HepG2 (cell line): ENCODE measurements at regions not wholly inside any gene's neighbourhood (a gene's known extent, or its start where the extent isn't known, plus 50 kb on each side); places are given as distances from the start of the nearest gene placed in this dataset.

ENCODE experiments used
- EHMT2 ChIP-seq: fragments of 200-600 bp; sonication (generic); IDR thresholded peaks from 2 replicates; pipeline ENCODE4 v1.7.0; 2017; ENCODE audit warnings: antibody characterized with exemption, low read depth, low read length, borderline replicate concordance
- ERF ChIP-seq: IDR thresholded peaks from 2 replicates; pipeline ENCODE4 v1.6.1; 2018; ENCODE audit warnings: missing biosample characterization, missing genetic modification reagents
- ETV5 ChIP-seq: IDR thresholded peaks from 2 replicates; pipeline ENCODE4 v1.6.1; 2018; ENCODE audit warnings: missing biosample characterization, missing genetic modification reagents, inconsistent platforms, borderline replicate concordance
- FOXP1 ChIP-seq, 2 experiments: fragments of 450-650 bp in 1 of 2; IDR thresholded peaks; 2 replicates each; pipeline ENCODE4 v1.6.1; 2017 to 2018; ENCODE audit warnings: antibody characterized with exemption in 1 of 2
- GFI1 ChIP-seq: sonication (generic); formaldehyde crosslinking; IDR thresholded peaks from 2 replicates; pipeline ENCODE4 v1.5.0; 2020; ENCODE audit warnings: missing genetic modification reagents, mild to moderate bottlenecking, borderline replicate concordance
- HDAC1 ChIP-seq: sonication (generic); formaldehyde crosslinking; IDR thresholded peaks from 2 replicates; pipeline ENCODE4 v1.5.1; 2020; ENCODE audit warnings: mild to moderate bottlenecking, missing genetic modification reagents
- HHEX ChIP-seq: IDR thresholded peaks from 2 replicates; pipeline ENCODE4 v1.6.1; 2016; ENCODE audit warnings: control low read depth
- HMG20A ChIP-seq: IDR thresholded peaks from 2 replicates; pipeline ENCODE4 v1.6.1; 2016; ENCODE audit warnings: borderline replicate concordance
- IRF2 ChIP-seq: IDR thresholded peaks from 2 replicates; pipeline ENCODE4 v1.6.1; 2018; ENCODE audit warnings: missing genetic modification reagents, missing compliant biosample characterization
- JUNB ChIP-seq: sonication (generic); formaldehyde crosslinking; IDR thresholded peaks from 2 replicates; pipeline ENCODE4 v1.8.0; 2022; ENCODE audit warnings: missing genetic modification reagents, mild to moderate bottlenecking, borderline replicate concordance
- JUND ChIP-seq: sonication (generic); formaldehyde crosslinking; IDR thresholded peaks from 2 replicates; pipeline ENCODE4 v1.8.0; 2022; ENCODE audit warnings: mild to moderate bottlenecking, missing genetic modification reagents
- KAT8 ChIP-seq: IDR thresholded peaks from 2 replicates; pipeline ENCODE4 v1.6.1; 2016; ENCODE audit warnings: missing genetic modification reagents, missing compliant biosample characterization
- MED13 ChIP-seq: sonication (generic); formaldehyde crosslinking; IDR thresholded peaks from 2 replicates; pipeline ENCODE4 v1.5.0; 2020; ENCODE audit warnings: missing genetic modification reagents
- MIER3 ChIP-seq: IDR thresholded peaks from 2 replicates; pipeline ENCODE4 v1.6.1; 2016; ENCODE audit warnings: missing compliant biosample characterization, borderline replicate concordance
- MIXL1 ChIP-seq: IDR thresholded peaks from 2 replicates; pipeline ENCODE4 v1.6.1; 2016
- NCOA1 ChIP-seq: sonication (generic); formaldehyde crosslinking; IDR thresholded peaks from 2 replicates; pipeline ENCODE4 v1.9.0; 2021; ENCODE audit warnings: missing genetic modification reagents
- RCOR2 ChIP-seq: IDR thresholded peaks from 2 replicates; pipeline ENCODE4 v1.6.1; 2016; ENCODE audit warnings: missing biosample characterization, missing genetic modification reagents
- SIX4 ChIP-seq: sonication (generic); formaldehyde crosslinking; IDR thresholded peaks from 2 replicates; pipeline ENCODE4 v1.4.0; 2020; ENCODE audit warnings: missing genetic modification reagents
- SNAPC2 ChIP-seq: sonication (generic); formaldehyde crosslinking; IDR thresholded peaks from 2 replicates; pipeline ENCODE4 v1.8.1; 2022; ENCODE audit warnings: mild to moderate bottlenecking, missing genetic modification reagents
- SPEN ChIP-seq: sonication (generic); formaldehyde crosslinking; IDR thresholded peaks from 2 replicates; pipeline ENCODE4 v1.5.1; 2020; ENCODE audit warnings: low read depth, mild to moderate bottlenecking, missing genetic modification reagents
- TAF1 ChIP-seq: sonication (generic); formaldehyde crosslinking; IDR thresholded peaks from 2 replicates; pipeline ENCODE4 v1.4.0; 2020; ENCODE audit warnings: missing genetic modification reagents
- ZBTB1 ChIP-seq: sonication (generic); formaldehyde crosslinking; IDR thresholded peaks from 2 replicates; pipeline ENCODE4 v1.4.0; 2020; ENCODE audit warnings: missing genetic modification reagents, borderline replicate concordance
- ZBTB3 ChIP-seq: sonication (generic); formaldehyde crosslinking; IDR thresholded peaks from 2 replicates; pipeline ENCODE4 v1.4.0; 2020; ENCODE audit warnings: low read depth, mild to moderate bottlenecking, moderate library complexity, missing genetic modification reagents, borderline replicate concordance
- ZBTB7B ChIP-seq: sonication (generic); formaldehyde crosslinking; IDR thresholded peaks from 2 replicates; pipeline ENCODE4 v1.4.0; 2020; ENCODE audit warnings: missing genetic modification reagents
- ZKSCAN8 ChIP-seq: IDR thresholded peaks from 2 replicates; pipeline ENCODE4 v1.6.1; 2016; ENCODE audit warnings: borderline replicate concordance, missing genetic modification reagents, missing compliant biosample characterization
- ZMAT3 ChIP-seq: sonication (generic); formaldehyde crosslinking; conservative IDR thresholded peaks from 2 replicates; pipeline ENCODE4 v1.7.0; 2021; ENCODE audit warnings: missing genetic modification reagents
- ZNF274 ChIP-seq: sonication (generic); formaldehyde crosslinking; IDR thresholded peaks from 2 replicates; pipeline ENCODE4 v1.5.1; 2020; ENCODE audit warnings: mild to moderate bottlenecking, missing genetic modification reagents
- ZNF614 ChIP-seq: IDR thresholded peaks from 2 replicates; pipeline ENCODE4 v1.6.1; 2018; ENCODE audit warnings: missing biosample characterization, missing genetic modification reagents, inconsistent platforms, borderline replicate concordance
- TF ChIP-seq, protein P1 (sequence below): sonication (generic); formaldehyde crosslinking; IDR thresholded peaks from 2 replicates; pipeline ENCODE4 v1.4.0; 2020; ENCODE audit warnings: missing genetic modification reagents
- TF ChIP-seq, protein P2 (sequence below): sonication (generic); formaldehyde crosslinking; conservative IDR thresholded peaks from 2 replicates; pipeline ENCODE4 v1.4.0; 2020; ENCODE audit warnings: missing genetic modification reagents

GRCh38 chr5:116862632-116863455, 288.2 kb upstream of the SEMA6A start (continued):
- TF ChIP-seq, protein P1, sequence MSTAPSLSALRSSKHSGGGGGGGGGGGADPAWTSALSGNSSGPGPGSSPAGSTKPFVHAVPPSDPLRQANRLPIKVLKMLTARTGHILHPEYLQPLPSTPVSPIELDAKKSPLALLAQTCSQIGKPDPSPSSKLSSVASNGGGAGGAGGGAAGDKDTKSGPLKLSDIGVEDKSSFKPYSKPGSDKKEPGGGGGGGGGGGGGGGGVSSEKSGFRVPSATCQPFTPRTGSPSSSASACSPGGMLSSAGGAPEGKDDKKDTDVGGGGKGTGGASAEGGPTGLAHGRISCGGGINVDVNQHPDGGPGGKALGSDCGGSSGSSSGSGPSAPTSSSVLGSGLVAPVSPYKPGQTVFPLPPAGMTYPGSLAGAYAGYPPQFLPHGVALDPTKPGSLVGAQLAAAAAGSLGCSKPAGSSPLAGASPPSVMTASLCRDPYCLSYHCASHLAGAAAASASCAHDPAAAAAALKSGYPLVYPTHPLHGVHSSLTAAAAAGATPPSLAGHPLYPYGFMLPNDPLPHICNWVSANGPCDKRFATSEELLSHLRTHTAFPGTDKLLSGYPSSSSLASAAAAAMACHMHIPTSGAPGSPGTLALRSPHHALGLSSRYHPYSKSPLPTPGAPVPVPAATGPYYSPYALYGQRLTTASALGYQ (CRISPR knock-in tag) = peak; percentile 93
- TF ChIP-seq IRF2 (CRISPR knock-in tag) (peak; percentile 59; the same call in 1 of the 2 replicates), JUND (CRISPR knock-in tag) (0 out of 2 replicates have a peak, but pooled peaks have one; percentile 41), MIER3 (CRISPR knock-in tag) (0 out of 2 replicates have a peak, but pooled peaks have one; percentile 23), ZNF614 (CRISPR knock-in tag) (peak; percentile 45; the same call in 1 of the 2 replicates), SIX4 (CRISPR knock-in tag) (peak; percentile 90), ZBTB1 (no peak), ZBTB3 (peak; percentile 25; the same call in 1 of the 2 replicates), GFI1 (CRISPR knock-in tag) (peak; percentile 94), FOXP1 (IDR thresholded peaks at IDR 0.05) (no peak), FOXP1 (CRISPR knock-in tag; IDR thresholded peaks at IDR 0.05) (peak; percentile 92), HDAC1 (peak; percentile 79), TAF1 (CRISPR knock-in tag) (no peak), ETV5 (CRISPR knock-in tag) (peak; percentile 72; the same call in 1 of the 2 replicates), EHMT2 (peak; percentile 88; the same call in 1 of the 2 replicates), JUNB (CRISPR knock-in tag) (peak; percentile 72; the same call in 1 of the 2 replicates), HHEX (CRISPR knock-in tag) (0 out of 2 replicates have a peak, but pooled peaks have one; percentile 40), NCOA1 (0 out of 2 replicates have a peak, but pooled peaks have one; percentile 40), SPEN (CRISPR knock-in tag) (no peak), ZNF274 (CRISPR knock-in tag) (no peak), MED13 (CRISPR knock-in tag) (peak; percentile 92), ZMAT3 (CRISPR knock-in tag) (peak; percentile 9; the same call in 1 of the 2 replicates), RCOR2 (CRISPR knock-in tag) (peak; percentile 91), MIXL1 (CRISPR knock-in tag) (peak; percentile 43; the same call in 1 of the 2 replicates), ZBTB7B (CRISPR knock-in tag) (peak; percentile 90), HMG20A (CRISPR knock-in tag) (peak; percentile 84), ZKSCAN8 (CRISPR knock-in tag) (0 out of 2 replicates have a peak, but pooled peaks have one; percentile 28), ERF (peak; percentile 61; the same call in 1 of the 2 replicates), SNAPC2 (CRISPR knock-in tag) (no peak), KAT8 (CRISPR knock-in tag) (peak; percentile 52; the same call in 1 of the 2 replicates)
- TF ChIP-seq, protein P2, sequence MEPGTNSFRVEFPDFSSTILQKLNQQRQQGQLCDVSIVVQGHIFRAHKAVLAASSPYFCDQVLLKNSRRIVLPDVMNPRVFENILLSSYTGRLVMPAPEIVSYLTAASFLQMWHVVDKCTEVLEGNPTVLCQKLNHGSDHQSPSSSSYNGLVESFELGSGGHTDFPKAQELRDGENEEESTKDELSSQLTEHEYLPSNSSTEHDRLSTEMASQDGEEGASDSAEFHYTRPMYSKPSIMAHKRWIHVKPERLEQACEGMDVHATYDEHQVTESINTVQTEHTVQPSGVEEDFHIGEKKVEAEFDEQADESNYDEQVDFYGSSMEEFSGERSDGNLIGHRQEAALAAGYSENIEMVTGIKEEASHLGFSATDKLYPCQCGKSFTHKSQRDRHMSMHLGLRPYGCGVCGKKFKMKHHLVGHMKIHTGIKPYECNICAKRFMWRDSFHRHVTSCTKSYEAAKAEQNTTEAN (CRISPR knock-in tag) = peak; percentile 97
